HEK293 (cell line): ENCODE measurements at regions not wholly inside any gene's neighbourhood (a gene's known extent, or its start where the extent isn't known, plus 50 kb on each side); places are given as distances from the start of the nearest gene placed in this dataset.

Source experiments
- CTCF ChIA-PET: fragments of 350-600 bp; formaldehyde crosslinking; extraction: SDS; loops from one replicate; lab custom pipeline; 2021; ENCODE audit warnings: antibody characterized with exemption; lab: Yijun Ruan, JAX
- POLR2A ChIA-PET: fragments of 300-600 bp; formaldehyde crosslinking; extraction: SDS; loops from one replicate; lab custom pipeline; 2020; ENCODE audit warnings: antibody characterized with exemption, inconsistent platforms; lab: Yijun Ruan, JAX
- H3K27ac ChIP-seq: fragments of 200-500 bp; sonication (Bioruptor generic); 2 replicates; pipeline ENCODE4 v1.5.1; 2014; ENCODE audit warnings: low read depth, low read length, control low read depth, inconsistent platforms; ENCODE audit errors: extremely low read depth
- H3K36me3 ChIP-seq, 2 experiments: fragments of 200-500 bp in 1 of 2; sonication (Bioruptor generic) in 1 of 2; 1 replicate in 1 of 2; 2 replicates in 1 of 2; pipeline ENCODE4 v1.5.1; 2014 to 2017; ENCODE audit warnings: inconsistent platforms in 2 of 2, low read length in 2 of 2; ENCODE audit not compliant: control insufficient read depth in 2 of 2, insufficient read depth in 1 of 2
- H3K4me1 ChIP-seq: fragments of 200-500 bp; sonication (Bioruptor generic); 2 replicates; pipeline ENCODE4 v1.5.1; 2014; ENCODE audit warnings: mild to moderate bottlenecking, low read length, inconsistent platforms; ENCODE audit not compliant: control insufficient read depth, insufficient read depth
- H3K4me3 ChIP-seq: 2 replicates; pipeline ENCODE4 v1.5.1; 2011; ENCODE audit warnings: low read depth, mild to moderate bottlenecking, control low read depth, low read length, moderate library complexity
- H3K9me3 ChIP-seq: fragments of 200-500 bp; sonication (Bioruptor generic); 2 replicates; pipeline ENCODE4 v1.5.1; 2014; ENCODE audit warnings: low read depth, low read length, inconsistent platforms; ENCODE audit not compliant: control insufficient read depth, insufficient read depth
- FEZF1 ChIP-seq: fragments of 450-650 bp; formaldehyde crosslinking; IDR thresholded peaks from 2 replicates; pipeline ENCODE4 v1.5.1; 2016; ENCODE audit warnings: missing biosample characterization, missing genetic modification characterization
- KLF10 ChIP-seq: fragments of 450-650 bp; IDR thresholded peaks from 2 replicates; pipeline ENCODE4 v1.5.1; 2018; ENCODE audit warnings: missing biosample characterization, mild to moderate bottlenecking, missing genetic modification characterization
- KLF8 ChIP-seq: fragments of 450-650 bp; formaldehyde crosslinking; IDR thresholded peaks from 2 replicates; pipeline ENCODE4 v1.5.1; 2016; ENCODE audit warnings: missing biosample characterization, missing genetic modification characterization
- SP3 ChIP-seq: fragments of 450-650 bp; formaldehyde crosslinking; IDR thresholded peaks from 2 replicates; pipeline ENCODE4 v1.5.1; 2016; ENCODE audit warnings: missing biosample characterization, missing genetic modification characterization
- TSHZ1 ChIP-seq: fragments of 450-650 bp; formaldehyde crosslinking; IDR thresholded peaks from 2 replicates; pipeline ENCODE4 v1.5.1; 2016; ENCODE audit warnings: missing biosample characterization, missing genetic modification characterization, borderline replicate concordance
- ZFP37 ChIP-seq: fragments of 450-650 bp; formaldehyde crosslinking; IDR thresholded peaks from 2 replicates; pipeline ENCODE4 v1.5.1; 2016; ENCODE audit warnings: missing biosample characterization, missing genetic modification characterization
- ZIC2 ChIP-seq: fragments of 450-650 bp; formaldehyde crosslinking; IDR thresholded peaks from 2 replicates; pipeline ENCODE4 v1.5.1; 2016; ENCODE audit warnings: missing biosample characterization, missing genetic modification characterization
- ZNF138 ChIP-seq: fragments of 450-650 bp; formaldehyde crosslinking; IDR thresholded peaks from 2 replicates; pipeline ENCODE4 v1.5.1; 2016; ENCODE audit warnings: missing biosample characterization, missing genetic modification characterization, borderline replicate concordance
- ZNF146 ChIP-seq: fragments of 450-650 bp; formaldehyde crosslinking; IDR thresholded peaks from 2 replicates; pipeline ENCODE4 v1.5.1; 2016; ENCODE audit warnings: missing biosample characterization, missing genetic modification characterization
- ZNF341 ChIP-seq: fragments of 450-650 bp; formaldehyde crosslinking; IDR thresholded peaks from 2 replicates; pipeline ENCODE4; 2016; ENCODE audit warnings: low read depth, missing biosample characterization, missing genetic modification characterization
- ZNF394 ChIP-seq: fragments of 450-650 bp; formaldehyde crosslinking; IDR thresholded peaks from 2 replicates; pipeline ENCODE4 v1.5.1; 2016; ENCODE audit warnings: missing biosample characterization, missing genetic modification characterization, mild to moderate bottlenecking, moderate library complexity, borderline replicate concordance
- ZNF530 ChIP-seq: fragments of 450-650 bp; formaldehyde crosslinking; IDR thresholded peaks from 2 replicates; pipeline ENCODE4 v1.5.1; 2016; ENCODE audit warnings: low read depth, missing biosample characterization, missing genetic modification characterization
- ZNF548 ChIP-seq: fragments of 450-650 bp; formaldehyde crosslinking; IDR thresholded peaks from 2 replicates; pipeline ENCODE4 v1.5.1; 2016; ENCODE audit warnings: missing biosample characterization, missing genetic modification characterization
- ZNF555 ChIP-seq: fragments of 450-650 bp; formaldehyde crosslinking; conservative IDR thresholded peaks from 2 replicates; pipeline ENCODE4 v1.5.1; 2017; ENCODE audit warnings: missing biosample characterization, mild to moderate bottlenecking, missing genetic modification characterization, inconsistent platforms
- ZNF704 ChIP-seq: fragments of 450-650 bp; formaldehyde crosslinking; IDR thresholded peaks from 2 replicates; pipeline ENCODE4 v1.5.1; 2016; ENCODE audit warnings: missing biosample characterization, missing genetic modification characterization
- ZNF768 ChIP-seq: fragments of 450-650 bp; formaldehyde crosslinking; IDR thresholded peaks from 2 replicates; pipeline ENCODE4 v1.5.1; 2018; ENCODE audit warnings: missing biosample characterization, mild to moderate bottlenecking, missing genetic modification characterization
- ZNF792 ChIP-seq: fragments of 450-650 bp; formaldehyde crosslinking; IDR thresholded peaks from 2 replicates; pipeline ENCODE4 v1.5.1; 2016; ENCODE audit warnings: missing biosample characterization, missing genetic modification characterization
- ZSCAN5A ChIP-seq: fragments of 450-650 bp; formaldehyde crosslinking; IDR thresholded peaks from 2 replicates; pipeline ENCODE4 v1.5.1; 2016; ENCODE audit warnings: missing biosample characterization, missing genetic modification characterization
- ZXDB ChIP-seq: fragments of 450-650 bp; formaldehyde crosslinking; IDR thresholded peaks from 2 replicates; pipeline ENCODE4 v1.5.1; 2016; ENCODE audit warnings: missing biosample characterization, missing genetic modification characterization
- TF ChIP-seq, protein P1 (sequence below): fragments of 450-650 bp; formaldehyde crosslinking; IDR thresholded peaks from 2 replicates; pipeline ENCODE4 v1.5.1; 2017; ENCODE audit warnings: missing biosample characterization, missing genetic modification characterization

- Histone ChIP-seq H3K27ac (no peak overlapping the region), H3K36me3 (no peaks in the 10 kb centered on the region), H3K9me3 (no peaks in the 10 kb centered on the region), H3K4me3 (no peak overlapping the region), H3K4me1 (no peaks in the 10 kb centered on the region)
- ChIA-PET POLR2A (no interaction called here), CTCF (no interaction called here)
- TF ChIP-seq FEZF1 (tag by site-specific recombination), result peak; percentile 18; the same call in 1 of the 2 replicates
- TF ChIP-seq TSHZ1, result no peak
Measured at GRCh38 chr7:101707587-101707986, 78.5 kb upstream of the MYL10 start.

DNA sequence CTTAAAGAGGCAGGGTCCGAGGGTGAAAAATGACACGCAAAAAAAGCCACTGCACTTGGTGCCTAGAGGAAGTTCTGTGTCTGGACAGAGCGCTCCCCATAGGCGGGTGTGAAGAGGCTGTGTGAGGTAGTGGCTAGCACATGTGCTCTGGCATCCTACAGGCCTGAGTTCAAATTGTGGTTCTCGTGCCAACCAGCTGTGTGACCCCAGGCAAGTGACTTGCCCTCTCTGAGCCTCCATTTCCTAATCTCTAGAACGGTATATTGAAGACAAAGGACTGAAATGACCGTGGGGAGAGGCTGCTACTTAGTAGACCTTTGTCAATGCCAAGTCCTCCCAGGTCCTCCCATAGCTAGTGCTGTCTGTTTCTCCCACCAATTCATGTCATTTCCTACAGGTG, 79.1 kb upstream of the MYL10 start:
- Histone ChIP-seq H3K9me3 (no peaks in the 10 kb centered on the region), H3K4me3 (no peak overlapping the region), H3K36me3 (no peaks in the 10 kb centered on the region), H3K27ac (no peak overlapping the region), H3K4me1 (no peaks in the 10 kb centered on the region)
- TF ChIP-seq ZNF146 (tag by site-specific recombination) (no peak), ZNF768 (peak; percentile 88; the same call in 1 of the 2 replicates)
- POLR2A ChIA-PET, result no interaction called here
- CTCF ChIA-PET, result interaction anchor here (0.6 kb wide), 1 partner anchor 9 kb away, joined by 4 read pairs; no protein-coding TSS in a partner anchor

DNA sequence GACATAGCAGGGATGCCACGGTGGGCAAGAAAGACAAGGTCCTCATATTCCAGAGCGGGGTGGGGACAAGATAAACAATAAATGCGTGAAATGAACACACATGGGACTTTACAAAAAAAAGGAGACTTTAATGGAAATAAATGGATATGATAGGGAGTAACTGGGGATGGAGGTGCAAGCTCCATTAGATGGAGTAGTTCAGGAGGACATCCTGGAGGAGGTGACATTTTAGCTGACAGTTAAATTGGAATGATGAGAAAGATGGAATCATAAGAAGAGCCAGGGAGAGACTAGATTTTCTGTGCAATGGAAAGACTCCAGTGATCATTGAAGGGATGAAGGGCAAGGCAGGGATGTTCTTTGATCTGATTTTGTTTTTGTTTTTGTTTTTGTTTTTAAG, 83.6 kb upstream of the MYL10 start:
- Histone ChIP-seq H3K9me3 (no peaks in the 10 kb centered on the region), H3K27ac (no peak overlapping the region), H3K4me3 (no peak overlapping the region), H3K36me3 (no peaks in the 10 kb centered on the region), H3K4me1 (no peaks in the 10 kb centered on the region)
- TF ChIP-seq ZIC2 (tag by site-specific recombination) (no peak), SP3 (tag by site-specific recombination) (no peak), ZNF138 (tag by site-specific recombination) (no peak), KLF10 (tag by site-specific recombination) (no peak), ZNF548 (no peak), ZNF341 (no peak), ZNF555 (tag by site-specific recombination) (no peak), ZSCAN5A (tag by site-specific recombination) (no peak), ZNF530 (no peak), ZFP37 (no peak), ZNF792 (tag by site-specific recombination) (no peak), KLF8 (no peak), ZNF704 (tag by site-specific recombination) (no peak), ZNF394 (tag by site-specific recombination) (no peak), ZXDB (tag by site-specific recombination) (no peak)
- TF ChIP-seq, protein P1, sequence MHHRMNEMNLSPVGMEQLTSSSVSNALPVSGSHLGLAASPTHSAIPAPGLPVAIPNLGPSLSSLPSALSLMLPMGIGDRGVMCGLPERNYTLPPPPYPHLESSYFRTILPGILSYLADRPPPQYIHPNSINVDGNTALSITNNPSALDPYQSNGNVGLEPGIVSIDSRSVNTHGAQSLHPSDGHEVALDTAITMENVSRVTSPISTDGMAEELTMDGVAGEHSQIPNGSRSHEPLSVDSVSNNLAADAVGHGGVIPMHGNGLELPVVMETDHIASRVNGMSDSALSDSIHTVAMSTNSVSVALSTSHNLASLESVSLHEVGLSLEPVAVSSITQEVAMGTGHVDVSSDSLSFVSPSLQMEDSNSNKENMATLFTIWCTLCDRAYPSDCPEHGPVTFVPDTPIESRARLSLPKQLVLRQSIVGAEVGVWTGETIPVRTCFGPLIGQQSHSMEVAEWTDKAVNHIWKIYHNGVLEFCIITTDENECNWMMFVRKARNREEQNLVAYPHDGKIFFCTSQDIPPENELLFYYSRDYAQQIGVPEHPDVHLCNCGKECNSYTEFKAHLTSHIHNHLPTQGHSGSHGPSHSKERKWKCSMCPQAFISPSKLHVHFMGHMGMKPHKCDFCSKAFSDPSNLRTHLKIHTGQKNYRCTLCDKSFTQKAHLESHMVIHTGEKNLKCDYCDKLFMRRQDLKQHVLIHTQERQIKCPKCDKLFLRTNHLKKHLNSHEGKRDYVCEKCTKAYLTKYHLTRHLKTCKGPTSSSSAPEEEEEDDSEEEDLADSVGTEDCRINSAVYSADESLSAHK (tag by site-specific recombination), result no peak
- ChIA-PET CTCF (no interaction called here), POLR2A (no interaction called here)
